ENCODE measurements at regions not wholly inside any gene's neighbourhood (a gene's known extent, or its start where the extent isn't known, plus 50 kb on each side); places are given as distances from the start of the nearest gene placed in this dataset.

DNA sequence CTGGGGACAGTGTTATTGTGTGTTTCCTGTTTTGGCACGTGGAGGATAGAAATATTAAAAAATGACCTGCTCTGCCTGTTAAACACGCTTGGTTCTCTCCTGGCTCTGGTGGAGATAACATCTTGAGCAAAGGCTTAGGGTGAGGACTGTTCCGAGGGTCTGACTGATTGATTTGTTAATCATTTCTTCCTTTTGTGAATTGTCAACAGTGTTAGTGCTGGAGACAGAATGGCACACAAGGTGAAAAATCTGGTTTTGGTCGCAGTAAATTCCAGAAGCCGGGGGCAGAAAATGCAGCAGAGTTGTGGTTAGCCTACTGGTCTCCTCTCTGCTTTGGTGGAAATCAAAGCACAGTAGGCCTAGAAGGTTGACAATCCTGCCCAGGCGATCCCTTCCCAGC is 163.6 kb downstream of the FGF9 start:
- Histone ChIP-seq H3K18ac (ENCODE audit: insufficient read length, low read depth, low read length) (no peak overlapping the region), H2BK5ac (ENCODE audit: insufficient read length, low read length) (no peak overlapping the region), H3K9ac (ENCODE audit: extremely low read depth, insufficient read length, low read length) (no peak overlapping the region), H2AK5ac (ENCODE audit: insufficient read length, low read length) (no peak overlapping the region), H3K14ac (ENCODE audit: insufficient read depth, low read length) (no peak overlapping the region), H2BK12ac (ENCODE audit: insufficient read length, low read depth, low read length) (no peak overlapping the region), H2BK20ac (ENCODE audit: low read depth, low read length, poor library complexity, severe bottlenecking) (no peak overlapping the region), H4K5ac (ENCODE audit: insufficient read length, low read depth, low read length) (no peak overlapping the region), H3K23me2 (ENCODE audit: insufficient read length, low read depth, low read length, poor library complexity, severe bottlenecking) (no peaks in the 10 kb centered on the region), H2BK120ac (ENCODE audit: low read depth, low read length, poor library complexity, severe bottlenecking) (no peak overlapping the region), H4K91ac (ENCODE audit: insufficient read length, low read depth, low read length) (no peak overlapping the region), H3K56ac (ENCODE audit: insufficient read length, low read depth, low read length) (no peak overlapping the region), H3K79me1 (ENCODE audit: insufficient read depth, low read depth, low read length, poor library complexity, severe bottlenecking) (no peaks in the 10 kb centered on the region), H3K4me2 (ENCODE audit: insufficient read depth, insufficient read length, low read length) (no peak overlapping the region), H3K27ac (ENCODE audit: insufficient read length, low read depth, low read length) (no peak overlapping the region), H3T11ph (ENCODE audit: low read length) (no peak overlapping the region), H4K20me1 (ENCODE audit: control insufficient read depth, insufficient read depth, insufficient read length) (no peaks in the 10 kb centered on the region), H3K79me2 (ENCODE audit: insufficient read depth, low read length) (no peaks in the 10 kb centered on the region), H3K4me1 (ENCODE audit: insufficient read depth, low read length) (no peaks in the 10 kb centered on the region), H3K27me3 (ENCODE audit: insufficient read depth, low read length) (no peaks in the 10 kb centered on the region), H3K9me3 (ENCODE audit: control insufficient read depth, low read depth, low read length) (no peaks in the 10 kb centered on the region), H2AFZ (ENCODE audit: low read length) (no peak overlapping the region), H3K23ac (ENCODE audit: insufficient read length, low read depth, low read length) (no peak overlapping the region), H3K4ac (ENCODE audit: low read depth, low read length) (no peak overlapping the region), H2BK15ac (ENCODE audit: low read depth, low read length) (no peak overlapping the region), H4K8ac (replicated peaks; ENCODE audit: insufficient read length, low read depth, low read length) (no peak overlapping the region)
- no peak for DNase-seq
- no peak overlapping the region for H3K27ac Mint-ChIP-seq
- no CpG with 5 or more reads among the region's 6 CpGs for WGBS (ENCODE audit: extremely low coverage, insufficient read length, low lambda C conversion rate)
- H3K27me3 Mint-ChIP-seq (ENCODE audit: low read depth): no peaks in the 10 kb centered on the region
- H3K9me3 Mint-ChIP-seq: peaks cover 0 to 11% of the 10 kb centered on the region in 2 experiments; a peak in 2 of 5 replicates
- H3K4me1 Mint-ChIP-seq: peaks cover 7 to 13% of the 10 kb centered on the region in 2 experiments
- peaks cover 0 to 4% (median 2%) of the 10 kb centered on the region in 3 experiments; a peak in 4 of 7 replicates for H3K36me3 Mint-ChIP-seq (ENCODE audit: insufficient read depth in 1 of 3, low read depth in 3 of 3)
- no peak overlapping the region for H3K4me3 Mint-ChIP-seq
- TF ChIP-seq, protein P1, sequence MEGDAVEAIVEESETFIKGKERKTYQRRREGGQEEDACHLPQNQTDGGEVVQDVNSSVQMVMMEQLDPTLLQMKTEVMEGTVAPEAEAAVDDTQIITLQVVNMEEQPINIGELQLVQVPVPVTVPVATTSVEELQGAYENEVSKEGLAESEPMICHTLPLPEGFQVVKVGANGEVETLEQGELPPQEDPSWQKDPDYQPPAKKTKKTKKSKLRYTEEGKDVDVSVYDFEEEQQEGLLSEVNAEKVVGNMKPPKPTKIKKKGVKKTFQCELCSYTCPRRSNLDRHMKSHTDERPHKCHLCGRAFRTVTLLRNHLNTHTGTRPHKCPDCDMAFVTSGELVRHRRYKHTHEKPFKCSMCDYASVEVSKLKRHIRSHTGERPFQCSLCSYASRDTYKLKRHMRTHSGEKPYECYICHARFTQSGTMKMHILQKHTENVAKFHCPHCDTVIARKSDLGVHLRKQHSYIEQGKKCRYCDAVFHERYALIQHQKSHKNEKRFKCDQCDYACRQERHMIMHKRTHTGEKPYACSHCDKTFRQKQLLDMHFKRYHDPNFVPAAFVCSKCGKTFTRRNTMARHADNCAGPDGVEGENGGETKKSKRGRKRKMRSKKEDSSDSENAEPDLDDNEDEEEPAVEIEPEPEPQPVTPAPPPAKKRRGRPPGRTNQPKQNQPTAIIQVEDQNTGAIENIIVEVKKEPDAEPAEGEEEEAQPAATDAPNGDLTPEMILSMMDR (conservative IDR thresholded peaks at IDR 0.05): no peak
